Activated CD8-positive, alpha-beta memory T cell treated with anti-CD3 and anti-CD28 coated beads for 36 hours (primary cell): ENCODE measurements at regions not wholly inside any gene's neighbourhood (a gene's known extent, or its start where the extent isn't known, plus 50 kb on each side); places are given as distances from the start of the nearest gene placed in this dataset.

Source experiments
- CTCF ChIA-PET: fragments of 350-600 bp; sonication (Branson Sonifier 250); formaldehyde crosslinking; loops from one replicate; lab custom pipeline; 2021; ENCODE audit warnings: antibody characterized with exemption; lab: Charles Lee
- POLR2A ChIA-PET: fragments of 350-600 bp; sonication (Branson Sonifier 250); formaldehyde crosslinking; loops from one replicate; lab custom pipeline; 2021; ENCODE audit warnings: antibody characterized with exemption; lab: Charles Lee

DNA sequence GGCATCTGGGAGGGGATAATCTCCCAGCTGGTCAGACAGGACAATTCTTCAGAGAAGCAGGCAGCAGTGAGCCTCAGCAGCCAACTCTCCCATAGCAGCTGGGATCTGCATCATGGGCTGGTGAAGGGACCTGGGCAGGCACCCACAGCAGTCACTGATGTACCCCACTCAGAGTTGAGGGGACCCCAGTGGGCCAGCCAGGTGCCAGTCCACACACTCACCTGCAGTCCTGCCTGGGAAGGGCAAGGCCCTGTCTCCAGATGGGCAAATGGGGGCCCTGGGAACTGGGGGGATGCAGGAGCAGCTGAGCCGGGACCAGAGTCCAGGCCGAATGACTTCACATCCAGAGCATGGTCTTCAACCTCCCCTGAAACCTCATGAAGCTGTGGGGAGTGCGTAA lies 170.4 kb downstream of the ZFP36L2 start:
- CTCF ChIA-PET = interaction anchor here (1.0 kb wide), 1 partner anchor 301 kb away, joined by 3 read pairs; no protein-coding TSS in a partner anchor
- POLR2A ChIA-PET = no interaction called here

- CTCF ChIA-PET = interaction anchor here (1.0 kb wide), 1 partner anchor 301 kb away, joined by 3 read pairs; no protein-coding TSS in a partner anchor
- POLR2A ChIA-PET = no interaction called here
Measured at GRCh38 chr2:43055086-43055912, 171.1 kb downstream of the ZFP36L2 start.

GRCh38 chr2:43054367-43054766 lies 172.0 kb downstream of the ZFP36L2 start:
- CTCF ChIA-PET = no interaction called here
- POLR2A ChIA-PET = no interaction called here

DNA sequence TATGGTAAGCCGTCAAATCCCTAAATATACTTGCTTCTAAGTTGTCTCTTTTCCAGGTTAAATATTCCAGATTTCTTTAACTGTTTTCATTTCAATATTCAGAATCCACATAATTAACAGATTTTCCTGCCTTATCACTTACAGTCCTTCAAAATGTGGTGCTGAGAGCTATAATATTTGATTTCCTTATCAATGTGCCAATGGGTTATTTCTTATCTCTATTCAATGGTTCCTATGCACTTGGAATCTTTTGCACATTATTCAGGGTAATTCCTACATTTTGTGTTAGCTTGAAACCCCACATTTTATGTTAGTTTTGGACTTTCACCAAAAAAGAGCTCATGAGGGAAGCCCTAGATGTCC lies 173.5 kb downstream of the ZFP36L2 start:
- ChIA-PET CTCF (no interaction called here), POLR2A (no interaction called here)

DNA sequence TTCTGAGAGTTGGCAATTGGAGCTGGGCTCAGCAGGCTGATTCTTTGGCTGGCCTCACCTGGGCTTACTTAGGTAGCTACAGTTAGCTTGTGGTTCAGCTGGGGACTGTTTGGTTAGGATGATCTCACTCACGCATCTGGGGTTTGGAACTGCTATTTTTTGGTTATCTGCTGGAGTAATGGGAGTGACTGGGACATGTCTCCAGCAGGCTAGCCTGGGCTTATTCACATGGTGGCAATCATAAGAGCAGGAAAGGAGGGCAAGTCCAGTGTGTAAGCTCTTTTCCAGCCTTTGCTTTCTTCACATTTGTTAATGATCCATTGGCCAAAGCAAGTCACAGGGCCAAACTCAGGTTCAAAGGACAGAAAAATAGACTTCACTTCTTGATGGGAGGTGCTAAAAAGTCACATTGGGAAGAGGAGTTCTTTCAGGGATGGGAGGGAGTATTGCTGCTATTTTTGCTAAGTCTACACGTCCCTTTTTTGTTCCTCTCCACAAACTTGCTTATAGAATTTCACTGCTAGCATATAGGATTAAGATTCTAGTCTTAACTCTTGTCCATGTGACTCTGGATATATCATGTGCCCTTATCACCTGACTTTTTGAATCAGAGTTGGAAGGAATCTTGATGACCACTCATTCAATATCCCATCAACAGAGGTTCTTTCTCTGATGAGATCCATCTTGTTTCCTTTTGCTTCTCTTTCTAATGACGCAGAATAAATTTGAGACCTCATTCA lies 174.0 kb downstream of the ZFP36L2 start:
- CTCF ChIA-PET = interaction anchor here (1.2 kb wide), 1 partner anchor 80 kb away, joined by 3 read pairs; no protein-coding TSS in a partner anchor
- POLR2A ChIA-PET = interaction anchor here (0.6 kb wide), 1 partner anchor 260 kb away, joined by 7 read pairs; no protein-coding TSS in a partner anchor

DNA sequence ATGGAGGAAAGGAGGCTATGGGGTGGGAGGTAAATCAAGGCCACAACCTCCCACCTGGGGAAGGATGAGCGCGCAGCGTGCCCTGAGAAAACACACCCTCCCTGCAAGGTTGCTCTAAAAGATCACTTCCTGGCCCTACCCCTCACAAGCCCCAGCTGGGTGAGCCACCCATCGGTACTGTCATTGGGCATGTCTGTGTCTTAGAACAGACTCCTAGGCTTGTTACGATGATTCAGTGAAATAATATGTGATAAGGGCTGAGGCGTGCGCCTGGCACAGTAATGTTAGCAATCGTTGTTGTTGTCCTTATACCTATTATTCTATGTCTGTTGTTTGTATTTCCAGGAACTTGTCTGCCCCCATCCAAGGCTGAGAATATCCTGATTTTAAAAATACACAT lies 175.1 kb downstream of the ZFP36L2 start:
- CTCF ChIA-PET = interaction anchor here (1.2 kb wide), 1 partner anchor 79 kb away, joined by 3 read pairs; no protein-coding TSS in a partner anchor

GRCh38 chr2:43050866-43051265 lies 175.5 kb downstream of the ZFP36L2 start:
- ChIA-PET CTCF (interaction anchor here (1.2 kb wide), 1 partner anchor 79 kb away, joined by 3 read pairs; no protein-coding TSS in a partner anchor), POLR2A (interaction anchor here (0.7 kb wide), 1 partner anchor 176 kb away, joined by 3 read pairs; no protein-coding TSS in a partner anchor)

More for the DNA sequence above, 175.1 kb downstream of the ZFP36L2 start:
- POLR2A ChIA-PET = no interaction called here

DNA sequence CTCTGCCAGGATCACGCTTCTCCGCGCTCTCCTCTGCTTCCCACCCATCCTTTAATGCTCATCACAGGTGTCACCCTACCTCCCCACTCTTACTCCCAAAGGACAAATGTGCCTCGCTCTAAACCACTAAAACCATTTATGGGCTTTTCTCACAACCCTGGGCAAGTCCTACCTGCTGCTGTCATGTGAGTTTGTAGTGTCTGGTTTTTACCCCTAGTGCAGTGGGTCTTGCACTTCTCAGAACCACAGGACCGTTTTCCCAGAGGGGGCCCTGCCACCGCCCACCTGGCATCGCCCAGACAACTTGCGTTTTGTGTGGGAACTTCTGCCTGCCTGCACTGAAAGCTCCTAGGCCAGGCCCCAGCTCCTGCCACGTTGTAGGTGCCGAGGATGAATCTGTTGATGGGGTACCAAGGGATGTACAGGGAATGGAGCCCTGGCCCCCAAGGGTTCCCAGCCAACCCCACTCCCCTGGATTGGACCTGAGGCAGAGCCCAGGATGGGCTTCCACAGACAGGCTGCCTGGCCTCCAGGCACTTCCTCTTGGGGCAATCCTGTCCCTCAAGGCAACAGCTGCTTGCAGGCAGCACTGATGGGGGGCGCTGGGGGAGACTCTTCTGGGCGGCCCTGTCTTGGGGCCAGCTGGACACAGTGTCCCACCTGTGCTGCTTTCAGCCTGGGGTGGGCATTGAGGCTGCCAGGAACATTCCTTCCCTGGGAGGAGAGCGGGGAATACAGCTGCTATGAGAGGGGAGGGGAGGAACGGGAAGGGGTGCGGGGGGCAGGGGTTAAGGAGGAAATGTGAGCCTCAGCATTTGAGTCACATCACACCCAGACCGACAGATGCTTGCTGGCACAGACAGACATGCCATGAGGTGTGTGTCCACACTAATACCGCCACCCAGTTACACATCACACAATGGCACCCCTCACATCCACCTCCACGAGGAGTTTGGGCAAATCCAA lies 176.3 kb downstream of the ZFP36L2 start:
- POLR2A ChIA-PET = interaction anchor here (0.7 kb wide), 1 partner anchor 177 kb away, joined by 3 read pairs; no protein-coding TSS in a partner anchor
- CTCF ChIA-PET = no interaction called here

GRCh38 chr2:43047187-43047780 lies 179.1 kb downstream of the ZFP36L2 start:
- POLR2A ChIA-PET = no interaction called here
- CTCF ChIA-PET = interaction anchor here (0.6 to 1.4 kb wide), 4 partner anchors 12 to 503 kb away, joined by 3 to 4 read pairs (median 4); no protein-coding TSS in a partner anchor

- POLR2A ChIA-PET = no interaction called here
Measured at GRCh38 chr2:43045866-43046265, 180.5 kb downstream of the ZFP36L2 start.

GRCh38 chr2:43044093-43044681 lies 182.2 kb downstream of the ZFP36L2 start:
- ChIA-PET CTCF (interaction anchor here (1.0 kb wide), 1 partner anchor 185 kb away, joined by 3 read pairs; no protein-coding TSS in a partner anchor), POLR2A (no interaction called here)

More at GRCh38 chr2:43045866-43046265, 180.5 kb downstream of the ZFP36L2 start:
- CTCF ChIA-PET = interaction anchor here (0.6 kb wide), 1 partner anchor 13 kb away, joined by 5 read pairs; no protein-coding TSS in a partner anchor

DNA sequence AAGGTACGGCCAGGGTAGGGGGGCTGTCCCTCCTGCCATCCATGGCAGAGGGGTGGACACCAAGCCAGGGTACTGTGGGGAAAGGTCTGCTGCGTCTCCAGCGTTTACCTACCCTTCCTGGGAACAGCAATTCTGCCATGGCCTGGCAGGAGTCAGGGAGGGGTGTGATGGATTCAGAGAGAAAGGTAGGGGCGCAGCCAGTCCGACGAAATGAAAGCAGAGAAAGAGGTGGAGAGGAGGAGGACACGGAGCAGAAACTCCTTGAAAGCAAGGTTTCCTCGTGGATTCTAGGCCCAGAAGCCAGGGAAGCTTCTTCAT lies 182.9 kb downstream of the ZFP36L2 start:
- CTCF ChIA-PET = no interaction called here
- POLR2A ChIA-PET = no interaction called here

- POLR2A ChIA-PET = no interaction called here
- CTCF ChIA-PET = no interaction called here
Measured at GRCh38 chr2:43041661-43042360, 184.6 kb downstream of the ZFP36L2 start.

- ChIA-PET CTCF (no interaction called here), POLR2A (no interaction called here)
Measured at GRCh38 chr2:43041173-43041591, 185.2 kb downstream of the ZFP36L2 start.

DNA sequence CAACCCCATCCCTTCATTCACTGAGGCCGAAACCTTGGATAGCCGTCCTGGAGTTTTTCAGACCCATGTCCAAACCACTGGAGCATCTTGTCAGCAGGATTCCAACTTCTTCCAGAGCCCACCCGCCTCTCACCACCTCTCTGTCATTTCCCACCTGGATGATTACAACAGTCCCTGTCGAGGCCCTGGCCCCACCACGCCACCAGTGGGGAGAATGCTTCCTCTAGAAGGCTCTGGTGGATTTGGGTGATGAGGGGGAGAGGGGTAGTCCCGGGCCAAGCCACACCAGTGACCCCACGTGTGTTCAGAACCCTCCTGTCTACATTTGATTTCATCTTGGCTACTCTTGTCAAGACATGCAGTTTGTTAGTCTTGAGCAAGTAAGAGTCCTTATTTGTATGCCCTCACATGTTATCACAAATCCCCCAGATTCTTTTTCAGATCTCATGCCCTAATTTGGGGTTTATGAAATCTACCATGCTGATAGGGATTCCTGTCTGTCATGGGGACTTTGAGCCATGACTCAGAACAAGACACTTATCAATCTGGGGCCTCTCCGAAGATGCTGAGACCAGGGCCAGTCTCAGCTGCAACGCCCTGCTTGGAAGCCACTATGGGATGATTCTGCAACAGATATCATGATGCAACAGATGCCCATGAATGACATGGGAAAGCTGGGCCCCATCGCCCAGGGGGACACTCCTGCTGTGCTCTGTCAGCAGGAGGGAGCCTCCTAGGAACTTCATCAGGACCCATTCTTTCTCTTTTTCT lies 186.1 kb downstream of the ZFP36L2 start:
- CTCF ChIA-PET = no interaction called here
- POLR2A ChIA-PET = no interaction called here

DNA sequence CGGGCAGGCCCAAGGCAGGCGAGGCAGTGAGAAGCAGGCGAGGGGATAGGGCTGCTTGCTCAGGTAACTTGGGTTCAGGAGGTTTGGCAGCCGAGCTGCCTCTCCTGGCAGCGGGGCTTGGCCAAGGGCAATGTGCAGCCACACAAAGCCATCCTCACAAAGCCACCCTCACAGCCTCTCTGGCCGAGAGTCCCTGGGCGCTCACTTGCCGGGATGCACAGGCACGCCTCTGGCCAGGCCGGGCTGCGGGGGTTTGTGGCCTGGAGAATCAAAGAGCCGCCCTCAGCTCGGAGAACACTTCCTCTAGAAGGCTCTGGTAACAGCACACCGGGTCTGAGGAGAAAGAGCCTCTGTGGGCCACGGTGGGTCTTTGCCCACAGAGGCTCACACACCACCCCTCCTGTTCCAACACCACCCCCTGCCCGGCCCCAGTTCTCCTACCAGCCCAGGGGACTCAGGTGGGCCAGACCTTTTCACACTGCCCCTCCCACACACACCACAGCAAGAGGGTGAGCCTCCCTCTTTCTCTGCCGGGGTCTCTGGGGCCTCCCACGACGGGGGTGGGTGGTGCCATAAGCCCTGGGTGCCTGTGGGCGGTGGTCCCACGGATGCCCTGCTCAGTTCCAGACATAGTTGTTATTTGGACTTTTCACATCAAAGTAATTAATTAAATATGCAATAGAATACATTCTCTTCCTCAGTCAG lies 186.9 kb downstream of the ZFP36L2 start:
- POLR2A ChIA-PET = no interaction called here

More for the DNA sequence above, 186.9 kb downstream of the ZFP36L2 start:
- CTCF ChIA-PET = no interaction called here
